ENCODE measurements at regions not wholly inside any gene's neighbourhood (a gene's known extent, or its start where the extent isn't known, plus 50 kb on each side); places are given as distances from the start of the nearest gene placed in this dataset.
"Not testable (repeated sequence)": the region's sequence is repeated elsewhere in the genome, so short reads cannot be mapped to it uniquely, and the experiment has no call there.

GRCh38 chr3:13136848-13137247 is 63.6 kb upstream of the IQSEC1 start:
- not testable (repeated sequence) for H3K9me3 ChIP-seq (ENCODE audit: control insufficient read depth, insufficient read depth, low read length); H3K27ac ChIP-seq (ENCODE audit: low read depth, low read length); H3K36me3 ChIP-seq (ENCODE audit: control insufficient read depth, insufficient read depth, low read length); H3K27me3 ChIP-seq (ENCODE audit: control insufficient read depth, insufficient read depth, low read length); H3K9ac ChIP-seq (ENCODE audit: low read depth, low read length); H3K4me1 ChIP-seq (ENCODE audit: control insufficient read depth, insufficient read depth, low read length); H3K4me3 ChIP-seq (ENCODE audit: low read depth, low read length)

GRCh38 chr3:13136426-13136825 is 63.2 kb upstream of the IQSEC1 start:
- Histone ChIP-seq H3K36me3 (ENCODE audit: control insufficient read depth, insufficient read depth, low read length) (no peaks in the 10 kb centered on the region), H3K9me3 (ENCODE audit: control insufficient read depth, insufficient read depth, low read length) (no peaks in the 10 kb centered on the region), H3K27ac (ENCODE audit: low read depth, low read length) (no peak overlapping the region), H3K9ac (ENCODE audit: low read depth, low read length) (no peak overlapping the region), H3K4me3 (ENCODE audit: low read depth, low read length) (no peak overlapping the region), H3K27me3 (ENCODE audit: control insufficient read depth, insufficient read depth, low read length) (no peaks in the 10 kb centered on the region), H3K4me1 (ENCODE audit: control insufficient read depth, insufficient read depth, low read length) (no peaks in the 10 kb centered on the region)

- no peaks in the 10 kb centered on the region for H3K27me3 ChIP-seq (ENCODE audit: control insufficient read depth, insufficient read depth, low read length)
- H3K9me3 ChIP-seq (ENCODE audit: control insufficient read depth, insufficient read depth, low read length) = no peaks in the 10 kb centered on the region
- no peak overlapping the region for H3K27ac ChIP-seq (ENCODE audit: low read depth, low read length)
- no peaks in the 10 kb centered on the region for H3K36me3 ChIP-seq (ENCODE audit: control insufficient read depth, insufficient read depth, low read length)
- no peaks in the 10 kb centered on the region for H3K4me1 ChIP-seq (ENCODE audit: control insufficient read depth, insufficient read depth, low read length)
- no peak overlapping the region for H3K4me3 ChIP-seq (ENCODE audit: low read depth, low read length)
- no peak overlapping the region for H3K9ac ChIP-seq (ENCODE audit: low read depth, low read length)
Observed at GRCh38 chr3:13135811-13136321, 62.6 kb upstream of the IQSEC1 start.

- H3K4me1 ChIP-seq (ENCODE audit: control insufficient read depth, insufficient read depth, low read length) = no peaks in the 10 kb centered on the region
- H3K36me3 ChIP-seq (ENCODE audit: control insufficient read depth, insufficient read depth, low read length) = no peaks in the 10 kb centered on the region
- no peak overlapping the region for H3K9ac ChIP-seq (ENCODE audit: low read depth, low read length)
- no peak overlapping the region for H3K4me3 ChIP-seq (ENCODE audit: low read depth, low read length)
- H3K27ac ChIP-seq (ENCODE audit: low read depth, low read length) = no peak overlapping the region
- H3K9me3 ChIP-seq (ENCODE audit: control insufficient read depth, insufficient read depth, low read length) = no peaks in the 10 kb centered on the region
- no peaks in the 10 kb centered on the region for H3K27me3 ChIP-seq (ENCODE audit: control insufficient read depth, insufficient read depth, low read length)
Observed at GRCh38 chr3:13135251-13135810, 62.1 kb upstream of the IQSEC1 start.

DNA sequence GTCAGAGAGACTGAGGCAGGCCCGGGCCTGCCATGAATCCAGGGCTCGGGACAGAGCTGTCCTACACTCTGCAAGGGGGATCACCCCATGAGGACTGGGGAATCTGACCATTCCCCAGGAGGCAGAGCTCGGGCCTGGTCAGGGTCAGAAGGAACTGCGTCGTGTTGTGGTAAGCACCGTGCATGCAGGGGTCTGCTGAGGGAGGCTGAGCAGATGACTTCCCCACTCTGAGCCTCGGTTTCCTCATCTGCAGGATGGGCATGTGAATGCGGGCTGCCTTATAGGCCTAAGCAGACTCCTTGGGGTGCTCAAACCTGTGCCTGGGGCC is 61.6 kb upstream of the IQSEC1 start:
- Histone ChIP-seq H3K27ac (ENCODE audit: low read depth, low read length) (no peak overlapping the region), H3K9me3 (ENCODE audit: control insufficient read depth, insufficient read depth, low read length) (no peaks in the 10 kb centered on the region), H3K27me3 (ENCODE audit: control insufficient read depth, insufficient read depth, low read length) (no peaks in the 10 kb centered on the region), H3K4me3 (ENCODE audit: low read depth, low read length) (no peak overlapping the region), H3K9ac (ENCODE audit: low read depth, low read length) (no peak overlapping the region), H3K36me3 (ENCODE audit: control insufficient read depth, insufficient read depth, low read length) (no peaks in the 10 kb centered on the region), H3K4me1 (ENCODE audit: control insufficient read depth, insufficient read depth, low read length) (no peaks in the 10 kb centered on the region)

DNA sequence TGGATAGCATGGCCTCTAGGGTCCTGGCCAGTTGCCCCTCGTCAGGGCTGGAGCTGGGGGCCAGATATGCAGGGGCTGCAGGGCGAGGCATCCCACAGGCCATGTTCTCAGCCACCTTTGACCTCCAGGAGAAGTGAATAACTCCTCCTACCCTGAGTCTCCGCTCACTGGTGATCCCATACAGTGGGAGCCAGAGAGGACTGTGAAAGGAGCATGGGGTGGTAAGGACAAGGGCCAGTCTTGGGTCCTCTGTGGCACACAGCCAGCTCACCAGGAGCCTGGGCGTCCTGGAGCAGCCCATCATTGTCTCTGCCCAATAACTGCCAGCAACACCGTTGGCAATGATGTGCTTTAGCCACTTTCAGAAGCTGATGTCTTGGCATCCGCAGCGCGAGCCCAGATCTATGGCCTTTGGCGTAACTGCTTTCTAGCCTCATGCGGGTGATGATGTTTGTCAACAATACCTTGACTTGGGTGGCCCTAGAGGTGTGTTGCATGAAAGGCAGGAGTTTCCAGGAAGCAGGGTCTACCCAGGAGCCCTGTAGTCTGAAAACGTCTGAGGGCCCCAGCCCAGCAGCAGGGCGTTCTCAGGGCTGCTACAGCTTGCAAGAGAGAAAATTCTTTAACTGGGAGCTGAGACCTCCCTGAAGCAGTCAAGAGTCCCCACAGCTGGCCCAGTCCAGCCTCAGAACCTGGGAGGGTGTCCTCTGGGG is 61.1 kb upstream of the IQSEC1 start:
- H3K4me1 ChIP-seq (ENCODE audit: control insufficient read depth, insufficient read depth, low read length) = no peaks in the 10 kb centered on the region
- no peak overlapping the region for H3K4me3 ChIP-seq (ENCODE audit: low read depth, low read length)
- no peak overlapping the region for H3K9ac ChIP-seq (ENCODE audit: low read depth, low read length)
- H3K27me3 ChIP-seq (ENCODE audit: control insufficient read depth, insufficient read depth, low read length) = no peaks in the 10 kb centered on the region
- H3K9me3 ChIP-seq (ENCODE audit: control insufficient read depth, insufficient read depth, low read length) = no peaks in the 10 kb centered on the region
- no peaks in the 10 kb centered on the region for H3K36me3 ChIP-seq (ENCODE audit: control insufficient read depth, insufficient read depth, low read length)
- no peak overlapping the region for H3K27ac ChIP-seq (ENCODE audit: low read depth, low read length)

DNA sequence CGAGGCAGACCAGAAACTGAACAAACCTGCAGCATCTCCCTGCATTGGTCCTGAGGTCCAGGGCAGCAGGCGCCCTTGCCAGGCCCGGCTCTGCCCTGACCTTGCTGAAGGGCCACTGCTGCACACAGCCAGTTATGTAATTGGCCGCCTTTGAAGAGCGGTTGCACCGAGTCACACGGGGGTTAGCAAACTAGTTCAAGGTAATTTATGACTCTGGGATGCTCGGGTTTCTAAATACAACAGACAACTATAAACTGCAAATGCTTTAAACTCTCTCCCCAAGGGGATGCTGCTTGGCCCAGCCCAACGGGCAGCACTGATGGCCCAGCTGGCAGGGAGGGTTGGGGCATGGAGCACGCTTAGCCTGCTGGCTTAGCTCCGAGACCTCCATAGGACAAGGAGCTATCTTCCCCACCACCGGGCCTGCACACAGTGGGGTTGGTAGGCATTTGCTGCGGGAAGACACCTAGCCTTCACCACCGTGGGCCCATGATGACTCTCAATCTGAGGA is 60.3 kb upstream of the IQSEC1 start:
- no peak overlapping the region for H3K4me3 ChIP-seq (ENCODE audit: low read depth, low read length)
- H3K9me3 ChIP-seq (ENCODE audit: control insufficient read depth, insufficient read depth, low read length) = no peaks in the 10 kb centered on the region
- H3K9ac ChIP-seq (ENCODE audit: low read depth, low read length) = no peak overlapping the region
- no peaks in the 10 kb centered on the region for H3K4me1 ChIP-seq (ENCODE audit: control insufficient read depth, insufficient read depth, low read length)
- H3K36me3 ChIP-seq (ENCODE audit: control insufficient read depth, insufficient read depth, low read length) = no peaks in the 10 kb centered on the region
- no peaks in the 10 kb centered on the region for H3K27me3 ChIP-seq (ENCODE audit: control insufficient read depth, insufficient read depth, low read length)
- no peak overlapping the region for H3K27ac ChIP-seq (ENCODE audit: low read depth, low read length)

DNA sequence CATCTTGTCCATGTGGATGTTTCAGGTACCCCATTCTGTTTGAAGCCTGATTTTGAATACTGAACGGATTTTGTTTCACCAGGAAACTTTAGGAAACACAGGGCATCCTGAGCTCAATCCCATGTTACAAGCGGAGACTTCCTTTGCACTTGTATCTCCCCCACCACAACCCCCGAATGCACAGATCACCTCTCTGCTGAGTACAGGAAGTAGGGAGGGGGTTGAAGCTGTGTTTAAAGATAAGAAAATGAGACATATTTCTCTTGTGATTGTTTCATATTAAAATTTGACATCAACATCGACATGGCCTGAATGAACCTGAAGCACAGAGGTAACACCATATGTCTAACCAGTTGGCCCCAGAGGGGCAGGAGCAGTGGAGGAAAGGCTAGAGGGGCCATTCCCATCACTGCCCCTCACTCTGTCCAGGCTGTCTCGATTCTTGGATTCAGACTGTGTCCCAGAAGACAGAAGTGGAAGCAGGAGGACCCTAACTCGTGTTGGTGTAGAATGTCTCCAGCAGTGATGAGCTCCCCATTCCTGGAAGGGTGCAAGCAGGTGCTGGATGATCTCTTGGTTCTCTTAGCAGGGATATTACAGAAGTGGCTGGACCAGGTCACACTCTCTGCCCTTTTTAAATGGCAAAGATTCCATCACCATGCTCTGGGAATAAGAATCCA is 59.6 kb upstream of the IQSEC1 start:
- Histone ChIP-seq H3K9ac (ENCODE audit: low read depth, low read length) (no peak overlapping the region), H3K27me3 (ENCODE audit: control insufficient read depth, insufficient read depth, low read length) (no peaks in the 10 kb centered on the region), H3K4me3 (ENCODE audit: low read depth, low read length) (no peak overlapping the region), H3K27ac (ENCODE audit: low read depth, low read length) (no peak overlapping the region), H3K9me3 (ENCODE audit: control insufficient read depth, insufficient read depth, low read length) (no peaks in the 10 kb centered on the region), H3K36me3 (ENCODE audit: control insufficient read depth, insufficient read depth, low read length) (no peaks in the 10 kb centered on the region), H3K4me1 (ENCODE audit: control insufficient read depth, insufficient read depth, low read length) (no peaks in the 10 kb centered on the region)

DNA sequence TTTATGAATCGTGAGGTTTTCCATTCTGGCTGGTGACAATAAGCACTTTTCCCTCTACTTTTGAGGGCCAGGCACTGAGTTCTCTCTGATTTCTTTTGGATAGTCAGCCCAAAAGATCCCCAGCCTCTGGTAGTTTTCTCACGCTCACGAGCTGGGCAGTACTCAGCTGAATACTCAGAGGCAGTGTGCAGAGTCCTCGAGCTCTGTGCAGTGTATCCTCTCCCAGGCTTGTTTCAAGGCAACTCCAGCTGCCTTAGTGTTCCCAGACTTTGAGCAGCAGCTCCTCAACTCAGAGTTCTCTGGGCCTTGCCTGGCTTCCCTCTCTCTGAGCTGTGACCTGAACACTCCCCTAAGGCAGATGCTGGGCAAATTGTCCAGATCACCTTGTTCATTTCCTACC is 59.1 kb upstream of the IQSEC1 start:
- H3K4me3 ChIP-seq (ENCODE audit: low read depth, low read length) = no peak overlapping the region
- H3K9me3 ChIP-seq (ENCODE audit: control insufficient read depth, insufficient read depth, low read length) = no peaks in the 10 kb centered on the region
- no peak overlapping the region for H3K9ac ChIP-seq (ENCODE audit: low read depth, low read length)
- no peaks in the 10 kb centered on the region for H3K36me3 ChIP-seq (ENCODE audit: control insufficient read depth, insufficient read depth, low read length)
- H3K4me1 ChIP-seq (ENCODE audit: control insufficient read depth, insufficient read depth, low read length) = no peaks in the 10 kb centered on the region
- no peaks in the 10 kb centered on the region for H3K27me3 ChIP-seq (ENCODE audit: control insufficient read depth, insufficient read depth, low read length)
- H3K27ac ChIP-seq (ENCODE audit: low read depth, low read length) = no peak overlapping the region

DNA sequence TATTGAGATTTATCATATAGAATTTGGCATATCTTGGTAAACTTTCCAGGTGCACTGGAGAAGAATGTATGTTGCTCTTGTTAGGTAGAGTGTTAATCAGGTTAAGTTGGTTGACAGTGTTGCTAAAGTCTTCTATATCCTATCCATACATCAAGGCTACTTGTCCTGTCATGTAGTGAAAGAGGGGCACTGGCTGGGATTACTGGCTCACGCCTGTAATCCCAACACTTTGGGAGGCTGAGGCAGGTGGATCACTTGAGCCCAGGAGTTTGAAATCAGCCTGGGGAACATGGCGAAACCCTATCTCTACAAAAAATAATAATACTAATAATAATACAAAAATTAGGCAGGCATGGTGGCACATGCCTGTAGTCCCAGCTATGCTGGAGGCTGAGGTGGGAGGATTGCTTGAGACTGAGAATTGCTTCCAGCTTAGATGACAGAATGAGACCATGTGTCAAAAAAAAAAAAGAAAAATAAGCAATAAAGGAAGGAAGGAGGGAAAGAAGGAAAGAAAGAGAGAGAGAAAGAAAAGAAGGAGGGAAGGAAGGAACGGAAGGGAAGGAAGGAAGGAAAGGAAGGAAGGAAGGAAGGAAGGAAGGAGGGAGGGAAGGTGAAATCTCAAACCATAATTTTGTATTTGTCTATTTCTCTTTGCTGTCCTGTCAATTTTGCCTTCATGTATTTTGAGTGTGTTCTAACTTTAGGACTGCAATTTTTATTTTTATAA is 57.4 kb upstream of the IQSEC1 start:
- Histone ChIP-seq H3K27me3 (ENCODE audit: control insufficient read depth, insufficient read depth, low read length) (no peaks in the 10 kb centered on the region), H3K4me3 (ENCODE audit: low read depth, low read length) (no peak overlapping the region), H3K27ac (ENCODE audit: low read depth, low read length) (no peak overlapping the region), H3K9ac (ENCODE audit: low read depth, low read length) (no peak overlapping the region), H3K4me1 (ENCODE audit: control insufficient read depth, insufficient read depth, low read length) (no peaks in the 10 kb centered on the region), H3K36me3 (ENCODE audit: control insufficient read depth, insufficient read depth, low read length) (no peaks in the 10 kb centered on the region), H3K9me3 (ENCODE audit: control insufficient read depth, insufficient read depth, low read length) (no peaks in the 10 kb centered on the region)

Measured in HUES48 (cell line).